ENCODE measurements at regions not wholly inside any gene's neighbourhood (a gene's known extent, or its start where the extent isn't known, plus 50 kb on each side); places are given as distances from the start of the nearest gene placed in this dataset.
A peak's percentile ranks its signal among the peaks of the same experiment; 100 is the strongest.

DNA sequence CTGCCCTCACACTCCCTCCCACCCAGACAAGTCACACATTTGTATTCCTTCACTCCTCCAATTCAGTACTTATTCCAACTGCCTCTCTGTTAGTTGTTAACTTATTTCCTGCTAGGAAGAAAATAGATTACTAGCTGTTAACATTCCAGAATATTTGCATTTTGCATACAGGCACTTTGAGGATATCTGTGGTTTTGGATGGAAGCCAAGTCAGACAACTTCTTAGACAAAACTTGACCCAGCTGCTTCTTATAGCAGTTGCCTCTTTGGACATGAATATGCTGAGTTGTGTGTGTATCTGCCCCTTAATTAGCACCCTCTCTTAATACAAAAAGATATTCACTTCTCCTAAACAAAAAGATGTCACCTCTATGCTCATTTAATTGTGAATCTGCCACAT, 1280.6 kb upstream of the ACO1 start:
- Histone ChIP-seq H3K27me3 (no peaks in the 10 kb centered on the region), H3K4me3 (no peak overlapping the region), H3K9me3 (no peaks in the 10 kb centered on the region), H3K36me3 (no peaks in the 10 kb centered on the region), H3K27ac (no peak overlapping the region), H3K4me1 (no peaks in the 10 kb centered on the region)
- TF ChIP-seq, protein P1, sequence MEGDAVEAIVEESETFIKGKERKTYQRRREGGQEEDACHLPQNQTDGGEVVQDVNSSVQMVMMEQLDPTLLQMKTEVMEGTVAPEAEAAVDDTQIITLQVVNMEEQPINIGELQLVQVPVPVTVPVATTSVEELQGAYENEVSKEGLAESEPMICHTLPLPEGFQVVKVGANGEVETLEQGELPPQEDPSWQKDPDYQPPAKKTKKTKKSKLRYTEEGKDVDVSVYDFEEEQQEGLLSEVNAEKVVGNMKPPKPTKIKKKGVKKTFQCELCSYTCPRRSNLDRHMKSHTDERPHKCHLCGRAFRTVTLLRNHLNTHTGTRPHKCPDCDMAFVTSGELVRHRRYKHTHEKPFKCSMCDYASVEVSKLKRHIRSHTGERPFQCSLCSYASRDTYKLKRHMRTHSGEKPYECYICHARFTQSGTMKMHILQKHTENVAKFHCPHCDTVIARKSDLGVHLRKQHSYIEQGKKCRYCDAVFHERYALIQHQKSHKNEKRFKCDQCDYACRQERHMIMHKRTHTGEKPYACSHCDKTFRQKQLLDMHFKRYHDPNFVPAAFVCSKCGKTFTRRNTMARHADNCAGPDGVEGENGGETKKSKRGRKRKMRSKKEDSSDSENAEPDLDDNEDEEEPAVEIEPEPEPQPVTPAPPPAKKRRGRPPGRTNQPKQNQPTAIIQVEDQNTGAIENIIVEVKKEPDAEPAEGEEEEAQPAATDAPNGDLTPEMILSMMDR (IDR thresholded peaks at IDR 0.05), result no peak
- intact Hi-C loops (cut with DNase I), result no loop called here
- DNase-seq, result peak in 1 of 4 donors; percentile 5
- no peak for ATAC-seq

DNA sequence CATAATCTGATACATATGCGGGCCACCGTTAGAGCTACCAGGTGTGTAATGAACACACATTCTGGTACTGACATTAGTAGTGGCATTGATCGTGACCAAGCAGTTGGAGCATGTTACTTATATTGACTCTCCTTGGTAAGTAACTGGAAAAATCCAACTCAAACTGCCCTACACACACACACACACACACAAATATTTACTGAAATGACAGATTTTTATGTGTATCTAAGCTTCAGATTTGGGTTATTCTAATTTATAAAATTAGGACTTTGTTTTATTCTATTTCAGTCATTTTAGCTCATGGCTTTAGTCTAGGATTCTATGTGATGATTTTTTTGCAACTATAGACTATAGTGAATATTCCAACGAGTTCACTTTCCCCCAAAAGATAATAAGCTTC, 1280.2 kb upstream of the ACO1 start:
- H3K4me1 ChIP-seq, result no peaks in the 10 kb centered on the region
- DNase-seq (no peak), ATAC-seq (no peak)
- no peak overlapping the region for H3K27ac ChIP-seq
- H3K27me3 ChIP-seq, result no peaks in the 10 kb centered on the region
- H3K36me3 ChIP-seq, result no peaks in the 10 kb centered on the region
- intact Hi-C loops (cut with DNase I), result no loop called here
- TF ChIP-seq, protein P1 (IDR thresholded peaks at IDR 0.05), result no peak
- H3K9me3 ChIP-seq, result no peaks in the 10 kb centered on the region
- no peak overlapping the region for H3K4me3 ChIP-seq

DNA sequence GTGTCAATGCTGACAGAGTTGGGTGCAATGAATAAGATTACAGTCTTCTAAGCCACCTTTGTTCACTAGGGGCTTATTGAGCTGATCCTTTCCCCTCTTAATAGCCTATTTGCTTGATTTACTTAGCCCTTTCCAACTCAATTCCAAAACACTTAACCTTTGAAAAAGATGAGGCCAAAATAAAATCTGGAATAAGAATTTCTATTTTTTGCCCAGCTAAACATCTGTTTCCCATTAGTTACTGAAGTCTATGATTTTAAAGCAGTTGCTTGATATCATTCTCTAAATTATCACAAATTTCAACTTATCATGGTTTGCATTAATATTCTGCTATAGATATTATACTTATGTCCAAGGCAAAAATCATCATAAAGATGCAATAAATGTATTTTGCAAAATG, 1272.0 kb upstream of the ACO1 start:
- Histone ChIP-seq H3K4me3 (no peak overlapping the region), H3K27ac (no peak overlapping the region), H3K9me3 (no peaks in the 10 kb centered on the region), H3K36me3 (no peaks in the 10 kb centered on the region), H3K4me1 (no peaks in the 10 kb centered on the region), H3K27me3 (no peaks in the 10 kb centered on the region)
- DNase-seq, result peak in 1 of 4 donors; percentile 10
- intact Hi-C loops (cut with DNase I), result loop anchor here in 1 of 2 donors (10.0 kb wide), 1 partner anchor 692 kb away; no protein-coding TSS in a partner anchor
- ATAC-seq, result no peak
- TF ChIP-seq, protein P1 (IDR thresholded peaks at IDR 0.05), result no peak

DNA sequence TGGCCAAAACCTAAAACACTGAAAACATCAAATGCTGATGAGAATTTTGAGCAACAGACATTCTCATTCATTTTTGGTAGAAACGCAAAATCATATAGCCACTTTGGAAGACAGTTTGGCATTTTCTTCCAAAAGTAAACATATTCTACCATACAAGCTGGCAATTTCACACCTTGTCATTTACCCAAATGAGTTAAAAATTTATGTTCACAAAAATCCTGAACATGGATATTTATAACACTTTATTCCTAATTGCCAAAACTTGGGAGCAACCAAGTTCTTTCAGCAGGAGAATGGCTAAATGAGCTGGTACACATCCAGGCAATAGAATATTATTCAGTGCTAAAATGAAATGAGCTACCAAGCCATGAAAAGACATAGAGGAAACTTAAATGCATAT, 1270.1 kb upstream of the ACO1 start:
- DNase-seq, result no peak
- no peaks in the 10 kb centered on the region for H3K9me3 ChIP-seq
- no peak for ATAC-seq

DNA sequence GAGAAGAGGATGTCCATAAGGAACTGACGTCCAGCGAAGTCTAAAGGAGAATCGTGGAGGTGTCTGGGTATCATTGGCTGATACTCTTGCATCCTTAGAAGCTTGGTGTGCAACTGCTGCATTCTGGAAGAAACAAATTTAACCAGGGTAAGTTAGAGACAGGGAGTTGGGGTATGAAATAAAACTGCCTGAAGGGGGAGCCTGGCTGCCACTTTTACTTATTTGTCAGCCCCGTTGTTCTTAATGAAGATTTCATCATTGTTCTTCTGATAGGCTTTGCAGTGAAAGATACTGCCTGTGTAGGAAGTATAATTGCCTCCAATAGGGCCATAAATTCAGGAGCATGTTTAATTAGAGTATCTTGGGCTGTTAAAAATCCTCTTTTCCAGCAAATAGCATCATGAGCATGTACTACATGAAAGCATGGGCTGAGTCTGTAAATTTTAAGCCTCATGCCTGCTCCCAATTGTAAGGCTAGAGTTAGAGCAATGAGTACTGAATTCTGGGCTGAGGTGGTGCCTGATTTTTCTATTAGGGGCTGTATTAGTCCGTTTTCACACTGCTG, 1264.5 kb upstream of the ACO1 start:
- Histone ChIP-seq H3K27ac (no peak overlapping the region), H3K9me3 (no peaks in the 10 kb centered on the region), H3K27me3 (no peaks in the 10 kb centered on the region), H3K4me1 (no peaks in the 10 kb centered on the region), H3K36me3 (no peaks in the 10 kb centered on the region), H3K4me3 (no peak overlapping the region)
- TF ChIP-seq, protein P1 (IDR thresholded peaks at IDR 0.05), result peak; percentile 51 to 54
- intact Hi-C loops (cut with DNase I), result loop anchor here in 1 of 2 donors (10.0 kb wide), 1 partner anchor 685 kb away; no protein-coding TSS in a partner anchor
- ATAC-seq, result peak; percentile 80
- DNase-seq, result peak in 1 of 4 donors; percentile 24

More for the DNA sequence above, 1270.1 kb upstream of the ACO1 start:
- H3K4me1 ChIP-seq, result no peaks in the 10 kb centered on the region
- TF ChIP-seq, protein P1 (IDR thresholded peaks at IDR 0.05), result no peak
- no peak overlapping the region for H3K27ac ChIP-seq
- intact Hi-C loops (cut with DNase I), result loop anchor here in 1 of 2 donors (10.0 kb wide), 1 partner anchor 690 kb away; no protein-coding TSS in a partner anchor
- H3K27me3 ChIP-seq, result no peaks in the 10 kb centered on the region
- no peak overlapping the region for H3K4me3 ChIP-seq
- H3K36me3 ChIP-seq, result no peaks in the 10 kb centered on the region
